Breast epithelium (tissue), 4 donors: ENCODE measurements at regions not wholly inside any gene's neighbourhood (a gene's known extent, or its start where the extent isn't known, plus 50 kb on each side); places are given as distances from the start of the nearest gene placed in this dataset.

Source experiments
- DNase-seq, 2 donors: peaks; one replicate each; pipeline ENCODE4 v3.0.0-alpha.2; 2019; ENCODE audit warnings: low spot score in 2 of 2
- H3K27ac ChIP-seq, 2 donors: fragments of 200-600 bp; sonication (generic) in 1 of 2; one replicate each; pipeline ENCODE4 v1.5.1; 2016 to 2019; ENCODE audit warnings: mild to moderate bottlenecking in 1 of 2
- H3K27me3 ChIP-seq, 2 donors: fragments of 200-600 bp; sonication (generic) in 1 of 2; one replicate each; pipeline versions ENCODE4 v1.5.1 to v1.6.0; 2017 to 2019; ENCODE audit warnings: control low read depth in 1 of 2, mild to moderate bottlenecking in 1 of 2
- H3K36me3 ChIP-seq: fragments of 200-600 bp; one replicate; pipeline ENCODE4 v1.5.1; 2019
- H3K4me1 ChIP-seq, 2 donors: fragments of 200-600 bp; sonication (generic); one replicate each; pipeline ENCODE4 v1.5.1; 2016 to 2019; ENCODE audit warnings: control low read depth in 1 of 2
- H3K4me3 ChIP-seq, 3 donors: fragments of 200-600 bp; sonication (generic); 1 replicate in 2 of 3; 2 replicates in 1 of 3; pipeline ENCODE4 v1.5.1; 2016 to 2019; ENCODE audit warnings: mild to moderate bottlenecking in 3 of 3, moderate library complexity in 2 of 3
- H3K9me3 ChIP-seq, 2 donors: fragments of 200-600 bp; sonication (generic) in 1 of 2; one replicate each; pipeline ENCODE4 v1.5.1; 2016 to 2019; ENCODE audit warnings: control low read depth in 1 of 2
- CTCF ChIP-seq, 3 donors: fragments of 450-650 bp; IDR thresholded peaks; one replicate each; pipeline ENCODE4 v1.5.1; 2016 to 2017; ENCODE audit warnings: antibody characterized with exemption in 3 of 3, mild to moderate bottlenecking in 3 of 3, moderate library complexity in 3 of 3
- POLR2A ChIP-seq: fragments of 450-650 bp; IDR thresholded peaks from one replicate; pipeline ENCODE4 v1.6.1; 2016; ENCODE audit warnings: antibody characterized with exemption, mild to moderate bottlenecking, moderate library complexity
- POLR2AphosphoS5 ChIP-seq, 3 donors: sonication (generic); formaldehyde crosslinking; IDR thresholded peaks; one replicate each; pipeline ENCODE4 v1.6.1; 2017; ENCODE audit warnings: antibody characterized with exemption in 3 of 3
- intact Hi-C: fragments of 100-400 bp; cut with DNase I; formaldehyde crosslinking; loops from one replicate; pipeline ENCODE4 v1.15.1; 2023; ENCODE audit warnings: low total_unique reads

GRCh38 chr9:615756-616155 lies 225.7 kb upstream of the DMRT1 start:
- no peaks in the 10 kb centered on the region for H3K4me1 ChIP-seq
- no peaks in the 10 kb centered on the region for H3K36me3 ChIP-seq
- no peak for DNase-seq
- H3K27me3 ChIP-seq = no peaks in the 10 kb centered on the region
- no peaks in the 10 kb centered on the region for H3K9me3 ChIP-seq
- peak overlapping the region in 1 of 2 donors; percentile 14 for H3K27ac ChIP-seq
- no peak overlapping the region for H3K4me3 ChIP-seq
- intact Hi-C loops = loop anchor here (2.0 kb wide), 1 partner anchor 149 kb away; no protein-coding TSS in a partner anchor
- TF ChIP-seq POLR2AphosphoS5 (IDR thresholded peaks at IDR 0.05) (no peak), CTCF (IDR thresholded peaks at IDR 0.05) (no peak), POLR2A (no peak)

- H3K4me1 ChIP-seq = no peaks in the 10 kb centered on the region
- no peaks in the 10 kb centered on the region for H3K36me3 ChIP-seq
- no peak overlapping the region for H3K4me3 ChIP-seq
- H3K9me3 ChIP-seq = no peaks in the 10 kb centered on the region
- TF ChIP-seq POLR2AphosphoS5 (IDR thresholded peaks at IDR 0.05) = no peak
- intact Hi-C loops = no loop called here
- DNase-seq = no peak
- H3K27me3 ChIP-seq = no peaks in the 10 kb centered on the region
- H3K27ac ChIP-seq = no peak overlapping the region
Observed at GRCh38 chr9:616694-617093, 224.8 kb upstream of the DMRT1 start.

- no peaks in the 10 kb centered on the region for H3K27me3 ChIP-seq
- no peak overlapping the region for H3K27ac ChIP-seq
- no peaks in the 10 kb centered on the region for H3K9me3 ChIP-seq
- H3K4me3 ChIP-seq = no peak overlapping the region
- DNase-seq = no peak
- intact Hi-C loops = no loop called here
- no peaks in the 10 kb centered on the region for H3K4me1 ChIP-seq
- H3K36me3 ChIP-seq = no peaks in the 10 kb centered on the region
- TF ChIP-seq POLR2AphosphoS5 (IDR thresholded peaks at IDR 0.05) = no peak
- TF ChIP-seq POLR2A = no peak
- no peak for TF ChIP-seq CTCF (IDR thresholded peaks at IDR 0.05)
Observed at GRCh38 chr9:617445-618085, 223.9 kb upstream of the DMRT1 start.

- no peak for TF ChIP-seq CTCF (IDR thresholded peaks at IDR 0.05)
- no peak for TF ChIP-seq POLR2AphosphoS5 (IDR thresholded peaks at IDR 0.05)
- no peak for TF ChIP-seq POLR2A
- Histone ChIP-seq H3K4me1 (no peaks in the 10 kb centered on the region), H3K36me3 (no peaks in the 10 kb centered on the region), H3K27ac (no peak overlapping the region), H3K9me3 (no peaks in the 10 kb centered on the region), H3K27me3 (no peaks in the 10 kb centered on the region), H3K4me3 (no peak overlapping the region)
- intact Hi-C loops = no loop called here
- DNase-seq = no peak
Observed at GRCh38 chr9:618478-618877, 223.0 kb upstream of the DMRT1 start.

GRCh38 chr9:621201-621855 lies 220.2 kb upstream of the DMRT1 start:
- TF ChIP-seq POLR2A (no peak), POLR2AphosphoS5 (IDR thresholded peaks at IDR 0.05) (no peak), CTCF (IDR thresholded peaks at IDR 0.05) (no peak)
- H3K27me3 ChIP-seq = no peaks in the 10 kb centered on the region
- H3K27ac ChIP-seq = no peak overlapping the region
- H3K9me3 ChIP-seq = no peaks in the 10 kb centered on the region
- intact Hi-C loops = no loop called here
- no peak overlapping the region for H3K4me3 ChIP-seq
- DNase-seq = no peak
- peaks cover 0 to 4% of the 10 kb centered on the region in 2 donors for H3K4me1 ChIP-seq
- H3K36me3 ChIP-seq = no peaks in the 10 kb centered on the region
